SHP77 (cell line): ENCODE measurements at regions not wholly inside any gene's neighbourhood (a gene's known extent, or its start where the extent isn't known, plus 50 kb on each side); places are given as distances from the start of the nearest gene placed in this dataset.

Experiments used
- DNase-seq, 2 experiments: peaks; one replicate each; lab custom pipeline; 2025; lab: John Stamatoyannopoulos, UW

DNA sequence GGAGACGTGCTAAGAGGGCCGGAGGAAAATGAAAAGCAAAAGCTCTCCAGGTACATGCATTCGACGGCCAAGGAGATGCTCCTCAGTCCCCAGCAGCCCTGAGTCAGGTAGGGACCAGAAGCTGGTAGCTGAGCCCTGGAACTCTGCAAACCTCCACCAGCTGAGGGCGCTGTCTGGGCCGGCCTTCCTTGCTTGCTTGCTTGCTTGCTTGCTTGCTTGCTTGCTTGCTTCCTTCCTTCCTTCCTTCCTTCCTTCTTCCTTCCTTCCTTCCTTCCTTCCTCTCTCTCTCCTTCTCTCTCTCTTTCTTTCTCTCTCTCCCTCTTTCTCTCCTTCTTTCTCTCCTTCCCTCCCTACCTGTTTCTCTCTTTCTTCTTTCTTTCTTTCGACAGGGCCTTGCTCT is 94.6 kb upstream of the RASGRF1 start:
- DNase-seq = no peak

DNA sequence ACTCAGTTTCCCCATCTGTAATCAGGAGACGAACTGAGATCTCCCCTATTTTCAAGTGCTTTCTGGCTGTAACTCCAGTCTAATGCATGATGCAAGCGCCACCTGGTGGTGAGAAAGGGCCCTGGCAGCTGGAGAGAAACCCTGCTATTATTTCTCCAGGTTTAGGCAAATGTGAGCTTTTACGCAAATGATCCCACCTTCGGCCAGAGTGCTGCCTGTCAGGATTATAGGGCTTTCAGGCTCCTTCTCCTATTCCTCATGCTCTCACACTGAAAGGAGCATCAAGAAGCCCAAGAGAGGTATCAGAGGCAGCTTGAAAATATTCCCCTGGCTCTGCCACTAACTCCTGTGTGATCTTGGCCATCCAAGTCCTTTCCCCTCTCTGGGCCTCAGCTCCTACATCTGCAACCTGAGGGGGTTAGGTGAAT is 93.9 kb upstream of the RASGRF1 start:
- DNase-seq = peak; percentile 25 to 43

- DNase-seq = no peak
Measured at GRCh38 chr15:79180318-79180717, 89.7 kb upstream of the RASGRF1 start.

DNA sequence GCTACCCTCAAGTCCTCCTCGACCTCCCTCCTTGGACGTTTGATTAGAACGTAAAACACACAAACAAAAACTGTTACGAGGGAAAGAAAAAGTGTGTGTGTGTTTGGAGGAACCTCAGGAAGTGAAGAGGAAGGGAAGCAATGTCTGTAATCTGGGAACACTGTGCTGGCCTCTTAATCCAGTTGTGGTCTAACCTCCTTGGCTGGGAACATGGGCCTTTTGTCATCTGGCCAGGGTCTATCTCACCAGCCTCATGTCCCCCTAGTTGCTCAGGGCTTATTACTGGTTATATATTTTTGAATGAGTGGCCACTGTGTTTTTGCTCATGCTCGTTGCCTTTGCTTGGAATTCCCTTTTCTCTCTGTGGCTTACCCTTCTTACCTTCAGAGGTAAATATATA is 89.0 kb upstream of the RASGRF1 start:
- no peak for DNase-seq

GRCh38 chr15:79179108-79179561 is 88.6 kb upstream of the RASGRF1 start:
- peak; percentile 66 to 87 for DNase-seq

DNA sequence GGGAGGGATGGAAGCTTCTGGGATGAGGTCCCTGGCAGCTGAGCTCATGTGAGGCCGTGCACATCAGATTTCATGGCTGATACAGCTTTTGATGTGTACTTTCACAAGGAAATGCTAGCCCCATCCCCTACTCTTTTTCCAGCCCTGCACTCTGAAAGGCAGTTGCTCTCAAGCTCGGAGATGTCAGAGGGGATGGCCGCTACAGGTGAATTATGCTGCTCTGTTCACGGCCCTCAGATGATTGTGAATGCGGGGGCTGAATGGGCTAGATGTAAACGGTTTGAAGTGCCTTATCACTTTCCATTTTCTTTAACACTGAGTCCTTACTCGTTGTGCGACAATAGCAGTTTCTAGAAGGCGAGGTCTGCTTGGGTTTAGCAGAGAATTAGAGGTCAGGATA is 88.0 kb upstream of the RASGRF1 start:
- no peak for DNase-seq

DNA sequence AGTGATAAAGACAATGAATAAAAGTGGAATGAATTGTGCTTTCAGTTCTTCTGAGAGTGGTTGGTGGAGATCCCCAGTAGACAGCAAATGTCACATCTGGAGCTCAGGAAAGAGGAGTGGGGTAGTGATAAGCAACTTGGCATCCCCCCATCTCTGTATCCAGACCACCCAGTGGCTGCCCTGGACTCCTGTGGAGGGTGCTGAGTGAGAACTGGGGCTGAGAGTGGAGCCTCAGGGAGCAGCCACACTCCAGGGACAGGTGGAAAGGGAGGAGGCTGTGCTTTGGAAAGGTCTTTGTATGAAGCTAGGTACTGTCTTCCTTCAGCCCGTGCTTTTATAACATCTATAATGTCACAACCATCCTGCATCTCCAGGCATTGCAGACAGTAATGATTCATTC is 85.6 kb upstream of the RASGRF1 start:
- no peak for DNase-seq

GRCh38 chr15:79172801-79173460 is 82.4 kb upstream of the RASGRF1 start:
- DNase-seq = no peak

- DNase-seq = peak in 1 of 2 experiments; percentile 36
Measured at GRCh38 chr15:79172032-79172481, 81.5 kb upstream of the RASGRF1 start.

GRCh38 chr15:79171320-79172031 is 80.9 kb upstream of the RASGRF1 start:
- no peak for DNase-seq

- no peak for DNase-seq
Measured at GRCh38 chr15:79170256-79170664, 79.7 kb upstream of the RASGRF1 start.

- DNase-seq = no peak
Measured at GRCh38 chr15:79169526-79170133, 79.0 kb upstream of the RASGRF1 start.

- peak in 1 of 2 experiments; percentile 66 for DNase-seq
Measured at GRCh38 chr15:79168922-79169456, 78.4 kb upstream of the RASGRF1 start.

DNA sequence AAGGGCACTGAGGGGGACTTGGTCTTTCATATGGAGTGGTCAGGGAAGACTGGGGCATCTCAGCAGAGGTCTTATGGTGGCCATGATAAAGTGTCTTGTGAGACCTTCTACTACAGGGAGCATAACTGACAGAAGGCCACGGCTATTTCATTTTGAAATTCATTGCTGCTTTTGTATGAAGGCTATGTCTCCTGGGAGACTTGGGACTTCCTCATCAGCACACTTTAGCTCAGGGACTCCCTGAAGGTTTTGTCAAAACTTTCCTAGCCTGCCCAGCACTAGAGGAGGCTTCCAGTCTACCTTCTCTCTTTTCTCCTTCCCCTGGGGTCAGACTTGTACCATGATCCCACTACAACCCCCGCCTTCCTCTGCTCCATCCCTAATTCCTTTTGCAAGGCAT is 77.2 kb upstream of the RASGRF1 start:
- DNase-seq = no peak

- no peak for DNase-seq
Measured at GRCh38 chr15:79166311-79166955, 75.9 kb upstream of the RASGRF1 start.

- DNase-seq = no peak
Measured at GRCh38 chr15:79164465-79164864, 73.9 kb upstream of the RASGRF1 start.

- no peak for DNase-seq
Measured at GRCh38 chr15:79164043-79164442, 73.5 kb upstream of the RASGRF1 start.

GRCh38 chr15:79163395-79163794 is 72.8 kb upstream of the RASGRF1 start:
- no peak for DNase-seq

DNA sequence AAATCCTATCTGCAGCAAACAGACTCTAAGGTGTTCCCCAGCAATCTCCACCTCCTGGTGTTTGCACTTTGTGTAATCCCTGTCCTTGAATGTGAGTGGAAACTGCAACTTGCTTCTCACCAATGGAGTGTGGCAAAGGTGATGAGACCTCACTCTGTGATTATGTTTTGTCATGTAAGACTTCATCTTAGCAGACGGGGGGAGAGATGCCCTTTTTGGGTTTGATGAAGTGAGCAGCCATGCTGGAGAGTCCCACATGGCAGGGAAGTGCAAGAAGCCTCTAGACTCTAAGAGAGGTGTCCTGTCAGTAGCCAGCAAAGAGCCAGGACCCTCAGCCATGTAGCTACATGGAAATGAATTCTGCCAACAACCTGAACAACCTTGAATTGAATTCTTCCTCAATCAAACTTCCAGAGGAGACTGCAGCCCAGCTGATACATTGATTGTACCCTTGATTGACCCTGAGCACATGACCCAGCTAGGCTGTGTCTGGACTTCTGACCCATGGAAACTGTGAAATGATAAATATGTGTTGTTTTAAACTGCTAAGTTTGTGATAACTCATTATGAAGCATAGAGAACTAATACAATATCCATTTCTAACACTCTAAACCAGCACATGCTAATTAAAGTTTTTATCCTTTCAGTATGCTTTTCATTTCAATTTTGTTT is 71.4 kb upstream of the RASGRF1 start:
- DNase-seq = no peak

- DNase-seq = no peak
Measured at GRCh38 chr15:79160211-79160610, 69.6 kb upstream of the RASGRF1 start.
